ENCODE measurements at regions not wholly inside any gene's neighbourhood (a gene's known extent, or its start where the extent isn't known, plus 50 kb on each side); places are given as distances from the start of the nearest gene placed in this dataset.
"Not testable (repeated sequence)": the region's sequence is repeated elsewhere in the genome, so short reads cannot be mapped to it uniquely, and the experiment has no call there.

GRCh38 chr5:177857642-177858200 lies 75.0 kb upstream of the FAM153A start:
- DNase-seq = not testable (repeated sequence)

GRCh38 chr5:177856474-177856873 lies 73.8 kb upstream of the FAM153A start:
- not testable (repeated sequence) for DNase-seq

GRCh38 chr5:177847914-177848313 lies 65.2 kb upstream of the FAM153A start:
- DNase-seq = not testable (repeated sequence)

GRCh38 chr5:177846598-177846997 lies 63.9 kb upstream of the FAM153A start:
- not testable (repeated sequence) for DNase-seq

- not testable (repeated sequence) for DNase-seq
Measured at GRCh38 chr5:177845906-177846305, 63.2 kb upstream of the FAM153A start.

- not testable (repeated sequence) for DNase-seq
Measured at GRCh38 chr5:177836191-177836590, 53.5 kb upstream of the FAM153A start.
